Endodermal cell (in vitro differentiated cells): ENCODE measurements at regions not wholly inside any gene's neighbourhood (a gene's known extent, or its start where the extent isn't known, plus 50 kb on each side); places are given as distances from the start of the nearest gene placed in this dataset.
"Not testable (repeated sequence)": the region's sequence is repeated elsewhere in the genome, so short reads cannot be mapped to it uniquely, and the experiment has no call there.

ENCODE experiments used
- DNase-seq: peaks from one replicate; pipeline ENCODE4 v3.0.0-alpha.2; 2017
- H3K27ac ChIP-seq: 2 replicates; pipeline ENCODE4 v1.5.1; 2013; ENCODE audit warnings: mild to moderate bottlenecking, low read depth, low read length, moderate library complexity
- H3K27me3 ChIP-seq: 2 replicates; pipeline ENCODE4 v1.6.1; 2013; ENCODE audit warnings: mild to moderate bottlenecking, low read length, moderate library complexity; ENCODE audit not compliant: insufficient read depth, control insufficient read depth, poor library complexity, severe bottlenecking
- H3K36me3 ChIP-seq: 2 replicates; pipeline ENCODE4 v1.7.0; 2013; ENCODE audit warnings: mild to moderate bottlenecking, low read length, moderate library complexity; ENCODE audit not compliant: control insufficient read depth, insufficient read depth
- H3K4me1 ChIP-seq: one replicate; pipeline ENCODE4 v1.7.0; 2013; ENCODE audit warnings: low read length; ENCODE audit not compliant: control insufficient read depth, insufficient read depth
- H3K4me3 ChIP-seq: 2 replicates; pipeline ENCODE4 v1.5.1; 2013; ENCODE audit warnings: mild to moderate bottlenecking, low read length, moderate library complexity
- H3K9ac ChIP-seq: 2 replicates; pipeline ENCODE4 v1.6.1; 2013; ENCODE audit warnings: mild to moderate bottlenecking, low read length, moderate library complexity; ENCODE audit not compliant: poor library complexity, severe bottlenecking; ENCODE audit errors: extremely low read depth
- H3K9me3 ChIP-seq: 2 replicates; pipeline ENCODE4 v1.6.1; 2013; ENCODE audit warnings: mild to moderate bottlenecking, low read length, moderate library complexity; ENCODE audit not compliant: control insufficient read depth
- H3K27ac Mint-ChIP-seq: 2 replicates; pipeline ENCODE4 v1.8.0; 2020; ENCODE audit warnings: mixed read lengths
- H3K27me3 Mint-ChIP-seq: 2 replicates; pipeline ENCODE4 v1.8.0; 2021; ENCODE audit warnings: mild to moderate bottlenecking, mixed read lengths; ENCODE audit not compliant: insufficient read depth
- H3K36me3 Mint-ChIP-seq: 2 replicates; pipeline ENCODE4 v1.8.0; 2020; ENCODE audit warnings: low read depth, mixed read lengths
- H3K4me1 Mint-ChIP-seq: 2 replicates; pipeline ENCODE4 v1.8.0; 2020; ENCODE audit warnings: mixed read lengths
- H3K4me3 Mint-ChIP-seq: 2 replicates; pipeline ENCODE4 v1.8.0; 2020; ENCODE audit warnings: mild to moderate bottlenecking, moderate library complexity, mixed read lengths
- H3K9me3 Mint-ChIP-seq: 2 replicates; pipeline ENCODE4 v1.8.0; 2020; ENCODE audit warnings: mild to moderate bottlenecking, mixed read lengths
- WGBS, 2 experiments: methylation state at CpG; one replicate each; pipeline versions ENCODE4 v1.1.5 to v1.1.7; 2013; ENCODE audit warnings: missing lambda C conversion rate in 2 of 2, mixed read lengths in 1 of 2; ENCODE audit not compliant: insufficient coverage in 1 of 2, insufficient read length in 1 of 2; 5-methylcytosine and 5-hydroxymethylcytosine counted together
- TF ChIP-seq, protein P1 (sequence below): fragments of 200-600 bp; sonication (generic); conservative IDR thresholded peaks from 2 replicates; pipeline ENCODE4 v1.5.0; 2021; ENCODE audit warnings: antibody characterized with exemption, mild to moderate bottlenecking

DNA sequence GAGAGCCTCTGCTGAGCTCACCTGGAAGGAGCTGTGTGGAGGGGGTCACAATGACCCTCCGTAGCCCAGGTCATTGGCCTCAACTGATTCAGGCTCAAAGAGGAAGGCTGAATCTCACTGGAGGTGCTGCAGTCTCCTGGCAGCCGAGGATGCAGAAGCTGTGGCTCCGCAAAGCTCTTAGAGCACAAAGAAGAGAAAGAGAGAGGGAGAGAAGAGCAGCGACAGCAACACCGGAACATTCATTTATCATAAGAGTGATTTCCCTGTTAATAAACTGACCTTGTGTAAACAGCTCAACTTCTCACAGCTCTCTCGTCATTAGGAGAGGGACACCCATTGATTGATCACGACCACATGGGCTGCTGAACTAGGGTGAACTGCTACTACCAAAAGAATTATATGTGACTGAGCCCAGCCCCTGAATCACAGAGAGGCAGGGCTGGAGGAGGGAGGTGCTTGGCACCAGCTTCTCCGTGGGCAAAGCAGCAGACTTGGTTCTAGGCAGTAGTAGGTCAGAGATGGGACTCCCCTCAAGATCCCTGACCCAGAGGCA, 281.7 kb downstream of the NXPE2 start:
- DNase-seq: no peak
- Histone ChIP-seq H3K36me3 (no peaks in the 10 kb centered on the region), H3K4me3 (no peak overlapping the region), H3K4me1 (no peaks in the 10 kb centered on the region), H3K9me3 (no peaks in the 10 kb centered on the region), H3K27ac (no peak overlapping the region), H3K27me3 (no peaks in the 10 kb centered on the region), H3K9ac (no peak overlapping the region)
- 90 to 95% methylated on average over 8 of the region's 8 CpGs for WGBS, 2 experiments
- no peaks in the 10 kb centered on the region for H3K4me1 Mint-ChIP-seq
- no peak overlapping the region for H3K4me3 Mint-ChIP-seq
- no peaks in the 10 kb centered on the region for H3K9me3 Mint-ChIP-seq
- H3K36me3 Mint-ChIP-seq: no peaks in the 10 kb centered on the region
- peaks cover 1% of the 10 kb centered on the region for H3K27me3 Mint-ChIP-seq
- TF ChIP-seq, protein P1, sequence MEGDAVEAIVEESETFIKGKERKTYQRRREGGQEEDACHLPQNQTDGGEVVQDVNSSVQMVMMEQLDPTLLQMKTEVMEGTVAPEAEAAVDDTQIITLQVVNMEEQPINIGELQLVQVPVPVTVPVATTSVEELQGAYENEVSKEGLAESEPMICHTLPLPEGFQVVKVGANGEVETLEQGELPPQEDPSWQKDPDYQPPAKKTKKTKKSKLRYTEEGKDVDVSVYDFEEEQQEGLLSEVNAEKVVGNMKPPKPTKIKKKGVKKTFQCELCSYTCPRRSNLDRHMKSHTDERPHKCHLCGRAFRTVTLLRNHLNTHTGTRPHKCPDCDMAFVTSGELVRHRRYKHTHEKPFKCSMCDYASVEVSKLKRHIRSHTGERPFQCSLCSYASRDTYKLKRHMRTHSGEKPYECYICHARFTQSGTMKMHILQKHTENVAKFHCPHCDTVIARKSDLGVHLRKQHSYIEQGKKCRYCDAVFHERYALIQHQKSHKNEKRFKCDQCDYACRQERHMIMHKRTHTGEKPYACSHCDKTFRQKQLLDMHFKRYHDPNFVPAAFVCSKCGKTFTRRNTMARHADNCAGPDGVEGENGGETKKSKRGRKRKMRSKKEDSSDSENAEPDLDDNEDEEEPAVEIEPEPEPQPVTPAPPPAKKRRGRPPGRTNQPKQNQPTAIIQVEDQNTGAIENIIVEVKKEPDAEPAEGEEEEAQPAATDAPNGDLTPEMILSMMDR: no peak
- no peak overlapping the region for H3K27ac Mint-ChIP-seq

DNA sequence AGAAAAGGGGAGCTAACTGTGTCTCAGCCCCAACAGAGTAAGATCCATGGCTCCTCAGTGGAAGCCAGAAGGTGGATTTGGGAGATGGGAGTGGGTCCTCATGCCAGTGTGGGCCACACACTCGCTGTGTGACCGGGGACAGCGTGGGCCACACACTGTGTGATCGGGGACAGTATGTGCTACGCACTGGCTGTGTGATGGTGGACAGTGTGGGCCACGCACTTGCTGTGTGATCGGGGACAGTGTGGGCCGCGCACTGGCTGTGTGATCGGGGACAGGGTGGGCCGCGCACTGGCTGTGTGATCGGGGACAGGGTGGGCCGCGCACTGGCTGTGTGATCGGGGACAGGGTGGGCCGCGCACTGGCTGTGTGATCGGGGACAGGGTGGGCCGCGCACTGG, 282.5 kb downstream of the NXPE2 start:
- H3K9me3 ChIP-seq, H3K27me3 Mint-ChIP-seq, H3K36me3 Mint-ChIP-seq, H3K27ac Mint-ChIP-seq, H3K36me3 ChIP-seq, H3K4me1 ChIP-seq, H3K27ac ChIP-seq, H3K9me3 Mint-ChIP-seq, H3K4me3 ChIP-seq, DNase-seq, H3K4me1 Mint-ChIP-seq, H3K4me3 Mint-ChIP-seq, H3K27me3 ChIP-seq, H3K9ac ChIP-seq: not testable (repeated sequence)
- 93% methylated on average over 12 of the region's 21 CpGs; no CpG with 5 or more reads in 1 of the 2 experiments for WGBS, 2 experiments

GRCh38 chr11:114964676-114965214, 286.4 kb downstream of the NXPE2 start:
- TF ChIP-seq, protein P1: no peak

More at GRCh38 chr11:114964676-114965214, 286.4 kb downstream of the NXPE2 start:
- Histone ChIP-seq H3K9me3 (no peaks in the 10 kb centered on the region), H3K36me3 (no peaks in the 10 kb centered on the region), H3K27ac (no peak overlapping the region), H3K4me3 (no peak overlapping the region), H3K4me1 (no peaks in the 10 kb centered on the region), H3K27me3 (no peaks in the 10 kb centered on the region), H3K9ac (no peak overlapping the region)
- Mint-ChIP-seq H3K9me3 (no peaks in the 10 kb centered on the region), H3K4me1 (no peaks in the 10 kb centered on the region), H3K27ac (no peak overlapping the region), H3K36me3 (no peaks in the 10 kb centered on the region), H3K27me3 (peaks cover 1% of the 10 kb centered on the region), H3K4me3 (no peak overlapping the region)
- 80 to 89% methylated on average over 1 to 4 of the region's 4 CpGs for WGBS, 2 experiments
- no peak for DNase-seq
